ENCODE measurements at regions not wholly inside any gene's neighbourhood (a gene's known extent, or its start where the extent isn't known, plus 50 kb on each side); places are given as distances from the start of the nearest gene placed in this dataset.

DNA sequence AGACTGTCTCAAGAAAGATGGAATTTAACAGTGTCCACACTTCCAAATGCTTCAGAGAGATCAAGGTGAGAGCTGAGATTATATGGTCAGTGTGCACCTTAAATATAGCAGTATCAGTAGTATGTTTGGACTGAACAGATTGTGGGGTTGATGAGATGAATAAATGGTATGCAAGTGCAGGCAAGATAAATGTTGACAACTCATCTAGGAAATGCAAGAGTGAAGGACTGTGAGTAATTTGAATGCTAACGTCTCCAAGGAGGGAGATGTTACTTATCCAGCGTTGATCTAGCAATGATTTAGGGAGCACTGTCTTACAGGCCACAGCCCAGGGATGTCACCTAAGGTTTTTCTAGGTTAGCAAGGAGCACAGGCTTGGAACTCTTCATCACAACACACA lies 170.7 kb upstream of the GALNT2 start:
- no peak for DNase-seq (ENCODE audit: extremely low read depth, insufficient read length)
- TF ChIP-seq, protein P1, sequence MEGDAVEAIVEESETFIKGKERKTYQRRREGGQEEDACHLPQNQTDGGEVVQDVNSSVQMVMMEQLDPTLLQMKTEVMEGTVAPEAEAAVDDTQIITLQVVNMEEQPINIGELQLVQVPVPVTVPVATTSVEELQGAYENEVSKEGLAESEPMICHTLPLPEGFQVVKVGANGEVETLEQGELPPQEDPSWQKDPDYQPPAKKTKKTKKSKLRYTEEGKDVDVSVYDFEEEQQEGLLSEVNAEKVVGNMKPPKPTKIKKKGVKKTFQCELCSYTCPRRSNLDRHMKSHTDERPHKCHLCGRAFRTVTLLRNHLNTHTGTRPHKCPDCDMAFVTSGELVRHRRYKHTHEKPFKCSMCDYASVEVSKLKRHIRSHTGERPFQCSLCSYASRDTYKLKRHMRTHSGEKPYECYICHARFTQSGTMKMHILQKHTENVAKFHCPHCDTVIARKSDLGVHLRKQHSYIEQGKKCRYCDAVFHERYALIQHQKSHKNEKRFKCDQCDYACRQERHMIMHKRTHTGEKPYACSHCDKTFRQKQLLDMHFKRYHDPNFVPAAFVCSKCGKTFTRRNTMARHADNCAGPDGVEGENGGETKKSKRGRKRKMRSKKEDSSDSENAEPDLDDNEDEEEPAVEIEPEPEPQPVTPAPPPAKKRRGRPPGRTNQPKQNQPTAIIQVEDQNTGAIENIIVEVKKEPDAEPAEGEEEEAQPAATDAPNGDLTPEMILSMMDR (IDR thresholded peaks at IDR 0.05; ENCODE audit: insufficient read depth, low read length, poor library complexity, severe bottlenecking), result no peak
- H3K4me3 ChIP-seq (replicated peaks; ENCODE audit: low read depth, low read length), result no peak overlapping the region
- no peaks in the 10 kb centered on the region for H3K36me3 ChIP-seq (ENCODE audit: control insufficient read depth, insufficient read depth, low read length)
- no peaks in the 10 kb centered on the region; the same call in none of the 2 replicates for H3K27me3 ChIP-seq (replicated peaks; ENCODE audit: control insufficient read depth, insufficient read depth, low read length)

DNA sequence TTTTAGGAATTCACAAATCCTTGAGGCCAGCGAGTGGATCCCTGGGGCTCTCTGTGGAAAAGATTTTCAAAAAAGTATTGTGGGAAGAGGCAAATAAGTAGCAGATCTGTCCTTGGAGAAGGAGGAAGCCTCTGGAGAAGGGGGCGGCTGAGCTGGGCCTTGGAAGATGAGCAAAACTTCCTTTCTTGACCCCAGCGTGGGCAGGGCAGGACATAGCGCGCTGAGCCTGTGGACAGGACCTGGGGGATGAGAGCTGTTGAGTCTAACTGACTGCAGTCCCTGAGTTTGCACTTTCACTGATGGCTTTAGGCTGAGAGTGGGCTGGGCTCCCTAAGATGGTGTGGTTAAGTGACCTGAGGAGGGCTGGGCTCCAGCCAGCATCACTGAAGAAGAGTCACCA lies 170.2 kb upstream of the GALNT2 start:
- no peaks in the 10 kb centered on the region; the same call in none of the 2 replicates for H3K27me3 ChIP-seq (replicated peaks; ENCODE audit: control insufficient read depth, insufficient read depth, low read length)

DNA sequence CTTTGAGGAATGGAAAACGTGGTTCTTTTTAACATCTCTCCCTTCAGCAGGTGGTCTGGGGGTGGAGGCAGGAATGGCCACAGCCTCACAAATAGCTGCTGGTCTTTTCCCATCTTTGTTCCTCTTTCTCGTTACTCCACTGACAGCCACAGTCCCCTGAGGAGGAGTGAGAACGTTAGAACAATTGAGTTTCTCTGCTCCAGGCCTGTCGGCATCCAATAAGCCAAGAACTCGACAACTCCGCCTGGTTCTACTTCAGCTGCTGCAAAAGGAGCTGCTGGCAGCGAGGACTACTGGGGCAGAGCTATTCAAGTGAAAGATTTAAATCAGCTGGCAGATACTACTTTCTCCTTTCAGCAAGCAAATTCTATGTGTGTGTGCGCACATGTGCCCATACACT lies 169.5 kb upstream of the GALNT2 start:
- TF ChIP-seq, protein P1 (IDR thresholded peaks at IDR 0.05; ENCODE audit: insufficient read depth, low read length, poor library complexity, severe bottlenecking), result no peak

More for the DNA sequence above, 170.2 kb upstream of the GALNT2 start:
- no peak for DNase-seq (ENCODE audit: extremely low read depth, insufficient read length)
- TF ChIP-seq, protein P1 (IDR thresholded peaks at IDR 0.05; ENCODE audit: insufficient read depth, low read length, poor library complexity, severe bottlenecking), result no peak
- Histone ChIP-seq H3K36me3 (ENCODE audit: control insufficient read depth, insufficient read depth, low read length) (no peaks in the 10 kb centered on the region), H3K4me3 (replicated peaks; ENCODE audit: low read depth, low read length) (no peak overlapping the region)

DNA sequence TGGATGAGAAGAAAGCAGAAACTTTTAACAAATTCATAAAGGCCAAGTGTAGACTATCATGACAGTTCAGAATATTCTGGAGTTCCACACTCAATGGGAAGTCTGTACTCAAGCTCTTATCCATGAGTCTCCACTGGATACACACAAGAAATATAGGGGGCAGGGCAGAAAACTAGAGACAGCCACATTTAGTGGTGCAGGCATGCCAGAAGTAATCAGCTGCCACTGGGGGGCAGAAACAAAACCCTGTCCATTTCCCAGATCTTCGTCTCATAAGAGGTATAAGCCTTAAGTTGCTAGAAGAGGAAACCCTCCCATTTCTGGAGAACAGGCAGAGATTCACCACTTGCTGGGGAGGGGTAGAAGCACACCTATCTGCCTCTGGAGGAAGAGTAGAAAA lies 166.8 kb upstream of the GALNT2 start:
- no peak overlapping the region for H3K4me3 ChIP-seq (replicated peaks; ENCODE audit: low read depth, low read length)
- no peaks in the 10 kb centered on the region for H3K36me3 ChIP-seq (ENCODE audit: control insufficient read depth, insufficient read depth, low read length)
- no peak for DNase-seq (ENCODE audit: extremely low read depth, insufficient read length)
- TF ChIP-seq, protein P1 (IDR thresholded peaks at IDR 0.05; ENCODE audit: insufficient read depth, low read length, poor library complexity, severe bottlenecking), result no peak
- no peaks in the 10 kb centered on the region; the same call in 1 of the 2 replicates for H3K27me3 ChIP-seq (replicated peaks; ENCODE audit: control insufficient read depth, insufficient read depth, low read length)

More for the DNA sequence above, 169.5 kb upstream of the GALNT2 start:
- Histone ChIP-seq H3K27me3 (replicated peaks; ENCODE audit: control insufficient read depth, insufficient read depth, low read length) (no peaks in the 10 kb centered on the region; the same call in none of the 2 replicates), H3K4me3 (replicated peaks; ENCODE audit: low read depth, low read length) (no peak overlapping the region), H3K36me3 (ENCODE audit: control insufficient read depth, insufficient read depth, low read length) (no peaks in the 10 kb centered on the region)
- DNase-seq (ENCODE audit: extremely low read depth, insufficient read length), result no peak

DNA sequence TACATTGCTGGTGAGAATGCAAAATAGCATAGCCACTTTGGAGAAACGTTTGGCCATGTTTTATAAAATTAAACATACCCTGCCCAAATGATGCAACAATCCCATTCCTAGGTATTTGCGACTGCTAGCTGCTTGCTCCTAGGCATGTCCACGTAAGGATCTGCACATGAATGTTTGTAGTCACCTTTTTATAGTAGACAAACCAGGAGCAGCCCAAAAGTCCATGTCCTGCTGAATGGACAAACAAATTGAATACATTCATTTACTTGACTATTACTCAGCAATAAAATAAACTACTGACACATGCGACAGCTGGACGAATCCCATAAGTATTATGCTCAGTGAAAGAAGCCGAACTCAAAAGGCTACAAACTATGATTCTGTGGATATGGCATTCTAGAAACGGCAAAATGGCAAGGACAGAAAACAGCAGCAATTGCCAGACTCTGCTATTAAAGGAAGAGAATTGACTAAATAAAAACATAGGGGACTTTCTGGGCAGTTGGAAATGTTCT lies 161.9 kb upstream of the GALNT2 start:
- Histone ChIP-seq H3K36me3 (ENCODE audit: control insufficient read depth, insufficient read depth, low read length) (no peaks in the 10 kb centered on the region), H3K4me3 (replicated peaks; ENCODE audit: low read depth, low read length) (no peak overlapping the region), H3K27me3 (replicated peaks; ENCODE audit: control insufficient read depth, insufficient read depth, low read length) (no peaks in the 10 kb centered on the region)
- TF ChIP-seq, protein P1 (IDR thresholded peaks at IDR 0.05; ENCODE audit: insufficient read depth, low read length, poor library complexity, severe bottlenecking), result no peak
- no peak for DNase-seq (ENCODE audit: extremely low read depth, insufficient read length)

DNA sequence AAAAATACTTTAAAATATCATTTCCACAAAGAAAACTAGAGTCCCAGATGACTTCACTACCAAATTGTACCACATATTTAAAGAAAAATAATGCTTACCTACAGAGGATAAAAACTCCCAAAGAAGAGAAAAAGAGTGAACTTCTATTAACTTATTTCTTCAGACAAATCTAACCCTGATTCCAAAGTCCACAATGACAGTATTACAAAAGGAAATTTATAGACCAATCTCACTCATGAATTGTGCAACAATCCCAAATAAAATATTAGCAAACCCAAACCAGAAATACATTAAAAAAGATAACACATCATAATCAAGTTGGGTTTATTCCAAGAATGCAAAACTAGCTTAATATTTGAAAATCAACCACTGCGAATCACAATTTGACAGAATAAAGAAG lies 161.4 kb upstream of the GALNT2 start:
- no peaks in the 10 kb centered on the region for H3K36me3 ChIP-seq (ENCODE audit: control insufficient read depth, insufficient read depth, low read length)
- TF ChIP-seq, protein P1 (IDR thresholded peaks at IDR 0.05; ENCODE audit: insufficient read depth, low read length, poor library complexity, severe bottlenecking), result no peak
- no peaks in the 10 kb centered on the region for H3K27me3 ChIP-seq (replicated peaks; ENCODE audit: control insufficient read depth, insufficient read depth, low read length)
- no peak overlapping the region for H3K4me3 ChIP-seq (replicated peaks; ENCODE audit: low read depth, low read length)
- no peak for DNase-seq (ENCODE audit: extremely low read depth, insufficient read length)

Measured in GM06990 (cell line).